ENCODE measurements at regions not wholly inside any gene's neighbourhood (a gene's known extent, or its start where the extent isn't known, plus 50 kb on each side); places are given as distances from the start of the nearest gene placed in this dataset.
A peak's percentile ranks its signal among the peaks of the same experiment; 100 is the strongest.

DNA sequence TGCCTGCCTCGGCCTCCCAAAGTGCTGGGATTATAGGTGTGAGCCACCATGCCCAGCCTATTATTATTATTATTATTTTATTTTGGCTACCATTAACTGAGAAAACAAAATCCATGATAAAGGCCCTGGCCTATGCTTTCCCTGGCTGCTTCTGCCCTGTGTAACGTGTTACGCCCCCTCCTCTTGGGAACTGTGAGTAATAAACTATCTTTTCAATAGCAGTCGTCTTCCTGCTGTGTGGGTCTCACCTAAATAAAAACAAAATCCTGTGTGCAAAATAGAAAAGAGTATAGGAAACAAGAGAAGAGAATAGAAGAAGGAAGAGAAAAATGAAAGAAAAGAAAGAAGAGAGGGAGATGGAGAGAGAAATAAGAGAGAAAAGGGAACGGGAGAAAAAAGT lies 237.0 kb downstream of the MIAT start:
- DNase-seq (ENCODE audit: low spot score) = no peak

DNA sequence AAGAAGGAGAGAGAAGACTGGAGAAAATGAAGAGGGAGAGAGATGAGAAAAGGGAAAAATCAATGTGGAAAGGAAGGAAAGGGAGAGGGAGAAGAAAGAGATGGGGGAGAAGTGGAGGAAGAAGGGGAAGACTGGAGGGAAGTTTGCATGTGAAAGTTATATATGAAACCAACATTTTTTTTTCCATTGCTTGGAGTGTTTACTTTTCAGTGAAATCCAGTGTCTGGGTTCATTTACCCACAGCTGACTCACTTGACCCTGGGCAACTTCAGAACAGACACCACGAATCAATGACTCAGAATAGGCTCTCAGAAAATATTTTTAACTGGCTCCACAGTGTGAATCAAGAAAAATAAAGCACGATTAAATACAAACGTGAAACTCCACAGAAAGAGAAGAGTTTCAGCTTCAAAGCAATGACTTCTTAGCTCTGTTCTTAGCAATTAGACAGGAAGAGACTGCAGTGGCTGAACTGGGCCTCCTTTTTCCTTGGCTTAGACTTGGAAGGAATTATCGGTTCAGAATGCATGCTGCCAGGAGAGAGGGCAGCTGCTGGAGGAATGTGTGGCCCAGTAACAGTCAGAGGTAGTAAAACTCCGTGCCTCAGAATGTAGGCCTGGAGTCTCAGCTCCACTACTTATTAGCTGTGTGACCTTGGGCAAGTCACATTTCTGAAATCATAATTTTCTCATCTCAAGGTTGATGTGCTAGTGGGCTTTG lies 237.5 kb downstream of the MIAT start:
- DNase-seq (ENCODE audit: low spot score) = no peak

DNA sequence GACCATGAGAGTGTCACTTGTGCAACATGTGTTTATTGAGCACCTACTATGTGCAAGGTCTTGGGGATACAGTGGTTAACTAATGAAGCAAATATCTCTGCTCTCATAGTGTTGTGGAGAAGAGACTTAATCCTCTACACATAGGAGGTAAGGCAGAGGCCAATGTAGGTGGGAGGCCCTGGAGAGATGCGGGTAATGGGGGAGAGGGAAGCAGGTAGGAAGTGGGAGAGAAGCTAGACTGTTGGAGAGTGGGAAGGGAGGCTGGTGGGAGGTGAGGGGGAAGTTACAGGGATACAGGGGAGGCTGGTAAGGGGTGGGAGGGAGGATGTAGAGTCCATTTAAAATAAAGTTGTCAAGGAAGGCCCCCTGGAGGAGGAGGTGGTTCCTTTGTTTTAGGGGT lies 240.0 kb downstream of the MIAT start:
- no peak for DNase-seq (ENCODE audit: low spot score)

DNA sequence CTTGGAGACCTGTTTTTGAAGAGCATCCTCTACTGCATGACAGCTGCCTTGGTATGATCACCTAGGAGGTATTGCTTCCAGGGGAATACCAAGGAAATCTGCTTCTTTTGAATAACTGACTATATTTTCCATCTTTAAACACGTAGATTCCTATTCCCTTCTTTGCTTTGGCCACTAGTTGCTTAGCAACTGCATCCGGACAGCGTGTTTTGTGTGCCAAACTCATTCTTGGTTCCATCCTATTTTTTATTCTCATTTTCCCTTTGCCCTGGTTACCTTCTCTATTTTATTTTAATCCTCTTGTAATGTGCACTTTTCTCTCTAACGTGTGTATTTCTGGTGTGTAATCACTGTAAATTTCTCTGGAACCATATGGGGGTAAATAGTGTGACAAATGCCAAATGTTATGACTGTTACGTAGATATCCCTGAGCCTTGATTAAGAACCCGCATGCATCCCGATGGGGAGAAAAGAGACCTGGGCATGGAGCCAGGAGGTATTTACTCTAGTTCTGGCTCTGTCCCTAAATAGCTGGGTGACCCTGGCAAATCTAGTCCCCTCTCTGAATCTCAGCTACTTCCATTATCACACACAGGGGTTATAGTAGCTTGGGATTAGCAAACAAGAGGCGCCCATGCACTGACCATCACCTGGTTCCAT lies 241.7 kb downstream of the MIAT start:
- DNase-seq (ENCODE audit: low spot score) = no peak

DNA sequence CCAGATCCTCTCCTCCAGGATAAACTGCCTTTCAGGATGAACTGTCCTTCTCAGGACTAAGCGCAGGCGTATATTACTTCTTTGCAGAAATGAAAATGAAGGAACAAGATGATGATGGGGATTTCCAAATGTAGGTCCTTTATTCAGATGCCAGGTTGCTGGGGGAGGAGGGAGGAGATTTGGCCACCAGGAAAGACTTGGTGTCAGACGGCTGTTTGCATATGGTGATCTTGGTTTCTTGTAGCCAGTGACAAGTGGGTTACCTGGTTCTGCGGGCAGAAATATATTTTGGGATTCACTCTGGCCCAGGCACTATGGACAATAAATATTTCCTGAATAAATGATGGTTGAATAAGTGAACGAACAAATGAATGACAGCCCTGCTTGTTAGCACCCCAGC lies 243.4 kb downstream of the MIAT start:
- DNase-seq (ENCODE audit: low spot score) = no peak

DNA sequence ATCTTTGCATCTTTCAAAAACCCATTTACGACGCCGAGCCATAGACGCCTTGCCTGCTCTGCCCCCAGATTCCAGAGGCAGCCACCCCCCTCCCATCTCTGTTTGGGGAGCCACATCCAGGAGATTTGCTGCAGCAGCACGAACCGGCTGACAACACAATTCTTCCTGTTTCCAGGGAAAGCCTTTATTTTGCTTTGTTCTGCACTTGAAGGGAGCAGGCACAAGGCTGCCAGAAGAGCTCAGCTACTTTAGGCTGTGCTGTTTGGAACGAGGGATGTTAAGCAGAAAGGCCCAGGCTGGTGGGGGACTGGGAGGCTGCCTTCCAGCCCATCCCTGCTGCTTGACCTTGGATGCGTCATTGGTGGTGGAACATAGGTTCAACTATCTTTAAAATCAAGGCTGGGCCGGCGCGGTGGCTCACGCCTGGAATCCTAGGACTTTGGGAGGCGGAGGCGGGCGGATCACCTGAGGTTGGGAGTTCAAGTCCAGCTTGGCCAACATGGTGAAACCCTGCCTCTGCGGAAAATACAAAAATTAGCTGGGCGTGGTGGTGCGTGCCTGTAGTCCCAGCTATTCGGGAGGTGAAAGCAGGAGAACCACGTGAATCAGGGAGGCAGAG lies 243.9 kb downstream of the MIAT start:
- no peak for DNase-seq (ENCODE audit: low spot score)

DNA sequence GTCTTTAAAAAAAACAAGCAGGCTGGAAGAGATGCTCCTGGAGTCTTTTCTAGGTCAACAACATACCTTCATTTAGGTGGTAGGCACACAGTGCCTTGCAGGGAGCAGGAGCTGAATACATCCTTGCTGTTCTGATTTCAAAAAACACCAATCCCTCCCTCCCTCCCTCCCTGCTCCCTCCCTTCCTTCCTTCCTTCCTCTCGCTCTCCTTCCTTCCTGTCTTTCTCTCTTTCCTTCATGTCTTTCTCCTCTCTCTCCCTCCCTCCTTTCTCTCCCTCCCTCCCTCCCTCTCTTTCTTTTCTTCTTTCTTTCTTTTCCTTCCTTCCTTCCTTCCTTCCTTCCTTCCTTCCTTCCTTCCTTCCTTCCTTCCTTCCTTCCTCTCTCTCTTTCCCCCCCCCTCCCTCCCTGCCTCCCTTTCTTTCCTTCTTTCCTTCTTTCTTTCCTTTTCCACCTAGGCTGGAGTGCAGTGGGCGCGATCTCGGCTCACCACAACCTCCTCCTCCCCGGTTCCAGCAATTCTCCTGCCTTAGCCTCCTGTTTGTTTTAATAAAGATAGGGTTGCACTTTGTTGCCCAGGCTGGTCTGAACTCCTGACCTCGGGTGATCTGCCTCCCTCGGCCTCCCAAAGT lies 245.1 kb downstream of the MIAT start:
- no peak for DNase-seq (ENCODE audit: low spot score)

DNA sequence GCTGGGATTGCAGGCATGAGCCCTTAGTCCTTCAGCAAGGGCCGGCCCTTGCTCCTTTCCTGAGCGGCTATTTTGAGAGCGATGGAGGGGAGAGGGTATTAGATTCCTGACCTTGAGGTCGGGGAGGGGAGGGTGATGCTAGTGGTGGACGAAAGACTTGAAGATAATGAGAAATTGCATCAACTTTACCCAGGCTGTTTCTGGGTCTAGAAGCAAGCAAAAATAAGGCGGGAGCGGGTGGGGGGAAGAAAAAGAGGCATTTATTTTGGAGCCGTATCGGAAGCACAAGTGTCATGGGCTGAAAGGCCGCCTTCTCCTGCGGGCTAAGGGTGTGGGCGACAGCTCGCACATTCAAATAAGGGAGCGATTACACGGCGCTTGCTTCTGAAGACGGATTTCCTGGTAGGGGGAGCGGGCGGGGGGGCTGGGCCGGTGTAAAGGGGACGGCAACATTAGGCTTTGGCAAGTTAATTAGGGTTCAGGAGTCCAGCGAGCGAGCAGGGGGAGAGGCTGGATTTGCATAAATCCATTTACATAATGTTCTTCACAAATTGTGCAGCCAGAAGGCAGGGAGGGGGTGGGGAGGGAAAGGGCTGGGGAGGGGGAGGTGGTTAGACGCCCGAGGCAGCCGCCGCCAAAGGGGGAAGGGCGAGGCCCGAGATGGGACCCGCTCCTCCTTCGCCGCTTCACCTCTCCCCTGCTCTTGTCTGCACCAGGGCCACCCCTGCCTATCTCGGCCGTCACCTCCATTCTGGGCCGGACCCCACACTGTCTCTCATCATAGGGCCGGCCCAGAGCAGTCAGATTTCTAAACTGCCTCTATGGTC lies 245.9 kb downstream of the MIAT start:
- peak; percentile 19 for DNase-seq (ENCODE audit: low spot score)

DNA sequence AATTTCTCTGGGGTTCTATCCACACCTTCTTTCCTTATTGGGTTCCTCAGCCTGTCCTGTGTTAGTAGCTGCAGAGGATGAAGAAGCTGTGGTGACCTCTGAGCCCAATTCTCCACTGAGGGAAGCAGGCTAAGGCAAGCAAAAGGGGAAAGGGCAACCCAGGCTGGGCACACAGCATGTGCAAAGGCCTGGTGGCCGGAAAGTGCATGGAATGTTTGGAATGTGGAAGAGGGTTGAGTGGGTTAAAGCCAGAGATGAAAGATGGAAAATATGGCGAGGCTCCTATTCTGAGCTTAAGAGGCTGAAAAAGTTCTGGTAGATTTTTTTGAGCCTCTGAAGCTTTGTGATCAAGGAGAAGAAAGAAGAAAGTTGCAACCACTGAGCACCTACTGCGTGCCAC lies 247.1 kb downstream of the MIAT start:
- no peak for DNase-seq (ENCODE audit: low spot score)

DNA sequence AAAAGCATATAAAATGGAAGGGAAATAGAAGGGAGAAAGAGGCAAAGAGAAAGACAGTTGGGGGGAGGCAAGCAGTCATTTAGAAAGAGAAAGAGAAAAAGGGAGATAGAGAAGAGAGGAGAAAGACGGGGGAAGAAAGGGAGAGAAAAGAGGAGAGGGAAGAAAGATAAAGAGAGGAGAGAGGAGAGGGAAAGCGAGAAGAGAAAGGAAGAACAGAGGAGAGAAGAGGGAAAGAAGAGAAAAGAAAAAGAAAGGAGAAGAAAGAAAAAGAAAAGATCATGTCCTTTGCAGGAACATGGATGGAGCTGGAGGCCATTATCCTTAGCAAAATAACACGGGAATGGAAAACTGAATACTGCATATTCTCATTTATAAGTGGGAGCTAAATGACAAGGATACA lies 247.7 kb downstream of the MIAT start:
- no peak for DNase-seq (ENCODE audit: low spot score)

DNA sequence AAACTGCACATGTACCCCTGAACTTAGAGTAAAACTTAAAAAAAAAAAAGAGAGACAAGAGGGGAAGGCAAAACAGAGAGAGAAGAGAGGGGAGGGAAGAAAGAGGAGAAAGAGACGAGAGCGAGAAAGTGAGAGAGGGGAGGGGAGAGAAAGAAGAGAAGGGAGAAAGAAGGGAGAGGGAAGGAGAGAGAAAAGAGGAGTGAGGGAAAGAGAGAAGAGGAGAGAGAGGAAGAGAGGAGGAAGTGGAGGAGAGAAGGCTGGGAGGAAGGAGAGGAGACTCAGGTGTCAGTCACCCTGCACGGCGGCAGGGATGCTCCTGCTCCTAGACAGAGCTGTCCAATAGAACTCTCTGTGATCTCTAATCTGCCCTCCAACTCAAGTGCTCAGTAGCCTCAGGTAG lies 248.3 kb downstream of the MIAT start:
- DNase-seq (ENCODE audit: low spot score) = no peak

DNA sequence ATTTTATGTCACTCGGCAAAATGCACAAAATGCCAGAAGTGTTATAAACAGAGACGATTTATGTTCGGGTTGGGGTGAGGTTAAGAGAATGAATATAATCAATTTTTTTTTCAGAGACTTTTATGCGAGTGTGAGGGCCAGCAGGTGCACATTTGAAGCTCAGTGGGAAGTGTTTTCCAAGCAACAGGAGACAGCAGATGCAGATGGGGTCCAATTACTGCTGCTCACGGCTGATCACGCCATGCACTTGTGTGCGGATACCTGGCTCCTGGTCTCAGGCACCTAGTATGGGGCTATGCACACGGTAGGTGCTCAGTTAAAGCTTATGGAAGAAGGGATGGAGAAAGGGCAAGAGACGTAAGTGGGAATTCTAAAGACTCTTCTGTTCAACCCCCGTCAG lies 249.1 kb downstream of the MIAT start:
- no peak for DNase-seq (ENCODE audit: low spot score)

DNA sequence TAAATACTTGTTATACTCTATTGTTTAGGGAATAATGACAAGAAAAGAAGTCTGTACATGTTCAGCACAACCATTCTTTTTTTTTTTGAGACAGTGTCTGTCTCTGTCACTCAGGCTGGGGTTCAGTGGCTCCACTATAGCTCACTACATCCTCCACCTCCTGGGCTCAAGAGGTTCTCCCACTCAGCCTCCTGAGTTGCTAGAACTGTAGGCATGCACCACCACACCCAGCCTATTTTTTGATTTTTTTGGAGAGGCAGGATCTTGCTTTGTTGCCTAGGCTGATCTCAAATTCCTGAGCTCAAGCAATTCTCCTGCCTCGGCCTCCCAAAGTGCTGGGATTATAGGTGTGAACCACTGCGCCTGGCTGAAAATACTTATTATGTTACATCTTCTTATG lies 250.0 kb downstream of the MIAT start:
- DNase-seq (ENCODE audit: low spot score) = no peak

DNA sequence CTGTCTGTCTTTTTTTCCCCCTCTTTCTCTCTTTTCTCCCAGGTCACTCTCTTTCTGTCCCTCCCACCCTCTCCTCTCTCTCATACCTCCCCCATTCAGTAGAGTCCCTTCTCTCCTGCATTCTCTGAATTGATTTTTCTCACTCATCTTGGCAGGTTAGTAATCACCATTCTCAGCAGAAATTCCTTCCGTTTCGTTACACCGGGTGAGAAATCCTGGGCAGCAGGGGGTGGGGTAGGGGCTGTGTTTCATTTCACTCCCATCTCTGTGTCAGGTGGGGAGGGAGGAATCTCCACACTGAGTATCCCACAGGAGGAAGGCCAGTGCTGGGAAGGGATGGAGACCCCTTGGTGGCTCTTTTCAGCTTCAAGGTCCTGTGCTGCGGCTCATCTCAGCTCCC lies 253.5 kb downstream of the MIAT start:
- no peak for DNase-seq (ENCODE audit: low spot score)

DNA sequence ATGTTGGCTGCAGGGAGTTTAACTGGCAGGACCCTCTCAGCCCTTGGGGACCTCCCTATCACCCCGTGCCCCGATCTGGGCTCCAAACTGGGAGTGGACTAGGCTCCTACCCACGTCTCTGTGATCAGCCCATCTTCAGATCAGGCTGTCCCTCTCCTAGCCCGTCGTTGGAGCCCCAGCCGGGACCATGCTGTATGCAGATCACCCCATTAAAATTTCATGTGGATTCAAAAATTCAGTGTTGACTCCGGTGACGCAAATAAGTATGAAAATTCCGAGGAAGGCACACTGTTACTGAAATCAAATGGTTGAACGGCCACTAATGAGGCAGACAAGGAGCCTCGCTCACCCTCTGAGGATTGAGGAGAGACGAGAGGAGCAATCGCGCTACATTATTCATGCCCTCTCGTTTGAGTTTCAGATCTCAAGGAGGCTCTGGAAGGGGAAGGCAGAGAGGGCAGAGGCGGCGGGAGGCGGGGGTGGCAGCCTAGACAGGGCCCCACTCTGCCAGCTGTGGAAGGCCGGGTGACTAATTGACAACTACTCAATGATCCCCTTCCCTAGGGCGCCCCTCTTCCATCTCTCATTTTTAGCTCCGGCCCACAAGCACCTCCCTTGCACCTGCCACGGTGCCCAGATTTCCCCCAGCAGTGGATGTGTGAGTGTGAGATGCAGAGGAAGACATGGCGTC lies 255.4 kb downstream of the MIAT start:
- DNase-seq (ENCODE audit: low spot score) = no peak

DNA sequence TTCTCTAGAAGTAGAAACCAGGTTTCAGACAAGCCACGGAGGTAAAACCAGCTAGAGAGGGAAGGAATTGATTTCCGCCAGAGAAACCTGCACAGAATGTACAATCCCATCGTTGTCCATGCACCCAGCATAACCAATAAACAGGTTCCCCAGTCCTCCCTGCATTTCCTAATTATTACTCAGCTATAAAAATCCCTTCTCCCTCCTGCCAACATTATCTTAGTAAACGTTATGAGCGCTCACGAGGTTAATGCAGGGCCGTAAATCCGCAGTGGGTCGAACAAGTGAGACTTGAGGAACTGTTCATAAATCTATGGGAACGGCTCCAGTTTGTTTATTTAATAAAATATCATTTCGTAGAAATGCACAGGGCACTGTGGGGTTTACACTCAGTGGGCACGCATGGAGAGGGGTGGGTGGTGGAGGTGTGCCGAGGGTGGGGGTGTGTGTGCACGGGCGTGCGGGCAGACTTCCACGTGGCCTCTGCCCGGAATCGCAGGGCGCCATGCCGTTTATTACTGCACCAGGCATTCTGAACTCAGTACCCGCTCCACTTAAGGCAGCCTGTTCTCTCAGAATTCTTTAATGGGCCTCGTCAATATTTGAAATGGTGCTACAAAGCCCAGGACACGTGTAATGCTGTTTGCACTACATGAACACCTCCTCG lies 257.3 kb downstream of the MIAT start:
- no peak for DNase-seq (ENCODE audit: low spot score)

DNA sequence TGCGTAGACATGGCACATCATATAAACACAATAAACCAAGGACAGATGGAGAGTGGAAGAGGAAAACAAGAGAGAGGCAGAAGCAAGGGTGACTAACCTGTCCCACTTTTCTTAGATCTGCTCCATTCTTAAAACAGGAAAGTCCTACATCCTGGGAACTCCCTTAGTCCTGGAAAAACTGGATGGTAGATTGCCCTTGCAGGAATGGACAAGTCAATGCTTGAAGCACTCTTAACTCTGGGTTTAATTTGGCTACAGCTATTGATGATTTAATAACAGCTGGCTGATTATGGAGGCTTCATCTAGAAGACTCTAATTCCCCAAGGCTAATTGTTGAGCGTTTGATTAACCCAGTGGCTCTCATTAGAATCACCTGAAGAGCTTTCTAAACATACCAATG lies 258.8 kb downstream of the MIAT start:
- DNase-seq (ENCODE audit: low spot score) = no peak

DNA sequence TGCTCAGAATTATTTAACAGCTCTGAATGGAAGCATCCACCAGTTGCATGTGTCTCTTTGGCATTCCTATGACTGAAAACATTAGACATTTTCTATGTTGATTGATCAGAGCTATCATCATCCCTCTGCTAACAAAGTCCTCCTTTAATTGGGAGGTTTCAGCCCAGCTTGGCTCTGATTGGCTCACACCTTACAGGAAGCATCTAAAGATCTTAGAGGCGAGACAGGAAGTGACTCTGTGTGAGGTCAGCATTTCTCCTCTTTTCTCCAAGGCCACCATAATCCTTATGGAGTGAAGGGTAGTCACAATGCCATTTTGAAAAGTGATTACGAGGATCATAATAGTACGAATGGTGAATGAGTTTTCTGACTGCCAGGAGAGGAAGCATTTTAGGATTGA lies 260.8 kb downstream of the MIAT start:
- DNase-seq (ENCODE audit: low spot score) = no peak

DNA sequence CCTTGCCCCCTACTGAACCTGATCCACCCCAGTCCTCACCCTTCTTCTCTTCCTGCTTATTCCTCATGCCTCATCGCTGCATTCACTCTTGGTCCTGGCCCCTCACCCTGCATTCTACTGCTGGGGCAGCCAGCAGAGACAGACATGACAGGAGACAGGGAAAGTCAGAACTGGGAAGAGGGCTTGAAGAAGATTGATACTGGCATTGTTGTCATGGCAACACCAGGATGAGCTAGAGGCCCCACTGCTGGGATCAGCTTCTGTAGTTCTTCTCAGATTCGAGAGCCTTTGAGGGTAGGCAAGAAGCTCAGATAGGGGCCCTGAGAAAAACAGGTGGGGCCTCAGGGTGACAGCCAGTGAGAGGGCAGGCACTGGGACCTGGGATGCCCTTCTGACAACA lies 264.3 kb downstream of the MIAT start:
- no peak for DNase-seq (ENCODE audit: low spot score)

DNA sequence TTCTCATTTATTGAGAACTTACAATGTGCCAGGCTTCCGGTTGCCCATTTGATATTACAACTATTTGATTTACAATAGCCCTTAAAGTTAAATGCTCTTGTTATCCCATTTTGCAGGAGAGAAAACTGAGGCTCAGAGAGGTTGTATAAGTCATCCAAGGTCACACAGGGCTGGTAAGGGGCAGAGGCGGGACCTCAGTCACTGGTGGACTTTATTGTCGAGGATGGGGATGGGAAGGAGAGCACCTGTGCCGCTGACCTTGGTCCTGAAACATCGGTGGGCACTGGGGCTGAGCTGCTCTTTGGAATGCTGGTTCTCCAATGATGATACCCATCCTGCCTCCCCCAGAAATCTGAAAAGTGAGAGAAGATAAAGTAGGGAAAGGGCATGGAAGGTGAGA lies 265.4 kb downstream of the MIAT start:
- no peak for DNase-seq (ENCODE audit: low spot score)

DNA sequence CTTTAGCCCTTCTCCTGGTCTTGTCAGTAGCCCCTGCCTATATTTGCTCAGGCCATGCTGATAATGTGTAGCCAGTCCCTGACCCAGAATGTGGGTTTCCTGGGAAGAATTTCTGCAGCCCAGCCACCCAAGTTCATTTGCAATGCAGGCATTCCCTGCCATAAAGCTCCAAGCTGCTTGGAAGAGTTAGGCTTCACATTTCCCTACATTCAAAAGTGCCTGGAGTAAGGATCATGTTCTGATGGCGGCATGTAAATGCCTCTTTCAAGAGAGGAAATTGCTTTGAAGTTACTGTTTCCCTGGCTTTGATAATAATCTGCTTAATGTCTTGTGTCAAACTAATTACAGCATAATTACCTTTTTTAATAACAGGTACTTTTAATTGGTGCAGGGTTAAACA lies 266.1 kb downstream of the MIAT start:
- no peak for DNase-seq (ENCODE audit: low spot score)
